ENCODE measurements at regions not wholly inside any gene's neighbourhood (a gene's known extent, or its start where the extent isn't known, plus 50 kb on each side); places are given as distances from the start of the nearest gene placed in this dataset.

DNA sequence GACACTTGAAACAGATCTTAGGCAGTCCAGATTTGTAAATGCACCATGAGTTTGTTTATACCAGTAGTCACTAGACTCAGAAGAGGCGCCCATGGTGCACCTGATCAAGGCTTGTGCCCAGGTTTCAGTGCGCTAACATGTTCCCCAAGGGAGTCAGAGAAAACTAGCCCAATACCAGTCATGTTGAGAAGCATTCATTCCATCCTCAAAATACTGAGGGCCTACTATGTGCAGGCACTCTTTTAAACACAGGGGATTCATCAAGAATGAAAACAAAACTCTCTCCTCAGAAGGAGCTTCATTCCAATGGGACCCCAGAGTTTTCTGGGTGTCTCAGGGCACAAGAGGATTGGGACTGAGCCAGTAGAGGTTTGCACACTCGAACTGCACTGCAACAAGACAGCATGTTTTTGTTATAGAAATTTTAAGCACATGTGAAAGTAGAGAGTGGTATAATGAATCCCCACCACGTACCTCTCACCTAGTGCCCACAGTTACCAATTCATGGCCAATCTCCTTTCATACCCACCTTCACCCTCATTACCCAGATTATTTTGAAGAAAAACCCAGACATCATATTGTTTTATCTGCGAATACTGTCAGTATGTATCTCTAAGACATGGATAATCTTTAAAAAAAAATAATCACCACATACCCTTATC is 55.0 kb upstream of the ARID5B start:
- H3K4me3 ChIP-seq: no peak overlapping the region
- DNase-seq (no peak), ATAC-seq (no peak)
- no peaks in the 10 kb centered on the region for H3K36me3 ChIP-seq (ENCODE audit: low read depth)
- no peaks in the 10 kb centered on the region for H3K9me3 ChIP-seq
- intact Hi-C loops (cut with DNase I, micrococcal nuclease): no loop called here
- peaks cover 14% of the 10 kb centered on the region for H3K4me1 ChIP-seq (ENCODE audit: low read depth)
- TF ChIP-seq, protein P1, sequence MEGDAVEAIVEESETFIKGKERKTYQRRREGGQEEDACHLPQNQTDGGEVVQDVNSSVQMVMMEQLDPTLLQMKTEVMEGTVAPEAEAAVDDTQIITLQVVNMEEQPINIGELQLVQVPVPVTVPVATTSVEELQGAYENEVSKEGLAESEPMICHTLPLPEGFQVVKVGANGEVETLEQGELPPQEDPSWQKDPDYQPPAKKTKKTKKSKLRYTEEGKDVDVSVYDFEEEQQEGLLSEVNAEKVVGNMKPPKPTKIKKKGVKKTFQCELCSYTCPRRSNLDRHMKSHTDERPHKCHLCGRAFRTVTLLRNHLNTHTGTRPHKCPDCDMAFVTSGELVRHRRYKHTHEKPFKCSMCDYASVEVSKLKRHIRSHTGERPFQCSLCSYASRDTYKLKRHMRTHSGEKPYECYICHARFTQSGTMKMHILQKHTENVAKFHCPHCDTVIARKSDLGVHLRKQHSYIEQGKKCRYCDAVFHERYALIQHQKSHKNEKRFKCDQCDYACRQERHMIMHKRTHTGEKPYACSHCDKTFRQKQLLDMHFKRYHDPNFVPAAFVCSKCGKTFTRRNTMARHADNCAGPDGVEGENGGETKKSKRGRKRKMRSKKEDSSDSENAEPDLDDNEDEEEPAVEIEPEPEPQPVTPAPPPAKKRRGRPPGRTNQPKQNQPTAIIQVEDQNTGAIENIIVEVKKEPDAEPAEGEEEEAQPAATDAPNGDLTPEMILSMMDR (IDR thresholded peaks at IDR 0.05): no peak

DNA sequence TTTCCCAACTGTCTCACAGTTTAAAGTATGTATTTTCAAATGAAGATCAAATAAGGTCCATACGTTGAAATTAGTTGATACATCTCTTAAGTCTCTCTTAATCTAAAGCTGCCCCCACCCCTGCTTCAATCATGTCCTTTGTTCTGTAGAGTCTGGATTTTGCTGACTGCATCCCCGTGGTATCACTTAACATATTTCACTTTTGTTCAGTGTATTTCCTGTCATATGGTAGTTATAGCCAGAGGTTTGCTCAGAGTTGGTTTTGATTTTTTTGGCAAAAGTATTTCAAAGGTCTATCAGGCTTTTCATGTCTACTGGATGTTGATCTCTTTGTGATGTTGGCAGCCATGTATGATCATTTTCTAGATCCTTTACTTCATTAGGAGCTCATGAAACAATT is 54.4 kb upstream of the ARID5B start:
- no peak overlapping the region for H3K4me3 ChIP-seq
- peaks cover 14% of the 10 kb centered on the region for H3K4me1 ChIP-seq (ENCODE audit: low read depth)
- DNase-seq (no peak), ATAC-seq (no peak)
- TF ChIP-seq, protein P1 (IDR thresholded peaks at IDR 0.05): no peak
- no peaks in the 10 kb centered on the region for H3K36me3 ChIP-seq (ENCODE audit: low read depth)
- H3K9me3 ChIP-seq: no peaks in the 10 kb centered on the region
- intact Hi-C loops (cut with DNase I, micrococcal nuclease): no loop called here

DNA sequence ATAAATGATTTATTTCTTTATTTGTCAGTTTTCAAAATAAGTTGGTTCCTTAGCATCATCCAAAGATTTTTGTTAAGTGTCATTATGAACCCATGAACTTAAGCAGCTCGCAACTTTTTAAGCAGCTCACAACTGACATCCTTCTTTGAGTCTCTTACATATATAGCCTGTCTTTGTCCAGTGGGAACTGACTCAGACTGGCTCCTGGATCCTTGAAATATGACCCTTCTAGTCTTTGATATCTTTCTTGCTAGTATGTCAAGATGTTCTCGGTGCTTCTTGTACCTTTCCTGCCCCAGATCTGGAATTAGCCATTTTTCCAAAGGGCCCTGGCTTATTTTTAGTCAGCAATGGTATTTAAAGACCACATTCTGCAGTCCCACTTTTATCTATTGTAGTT is 53.9 kb upstream of the ARID5B start:
- intact Hi-C loops (cut with DNase I, micrococcal nuclease): no loop called here

DNA sequence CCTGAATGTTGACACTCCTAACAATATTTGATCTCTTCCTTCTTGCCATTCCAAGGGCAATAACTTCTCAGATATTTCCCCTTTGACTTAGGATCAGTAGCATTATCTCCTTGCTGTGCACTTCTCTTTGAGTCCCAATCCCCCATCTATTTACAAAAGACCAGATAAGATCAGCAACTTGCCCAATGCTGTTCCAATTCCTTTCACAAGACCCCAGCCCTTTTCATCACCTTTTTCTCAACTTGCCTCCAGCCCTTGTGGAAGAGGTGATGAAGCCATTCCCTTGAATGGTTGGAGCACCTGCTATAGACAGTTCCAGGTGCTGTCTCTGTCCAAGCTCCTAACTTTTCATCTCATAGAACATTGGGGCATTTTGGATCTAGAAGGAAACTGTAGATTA is 51.1 kb upstream of the ARID5B start:
- peaks cover 8% of the 10 kb centered on the region for H3K4me1 ChIP-seq (ENCODE audit: low read depth)
- no peaks in the 10 kb centered on the region for H3K36me3 ChIP-seq (ENCODE audit: low read depth)
- TF ChIP-seq, protein P1 (IDR thresholded peaks at IDR 0.05): no peak
- intact Hi-C loops (cut with DNase I, micrococcal nuclease): no loop called here
- no peak for ATAC-seq
- H3K4me3 ChIP-seq: no peak overlapping the region
- no peak for DNase-seq
- H3K9me3 ChIP-seq: no peaks in the 10 kb centered on the region

More for the DNA sequence above, 53.9 kb upstream of the ARID5B start:
- Histone ChIP-seq H3K36me3 (ENCODE audit: low read depth) (no peaks in the 10 kb centered on the region), H3K4me1 (ENCODE audit: low read depth) (peaks cover 14% of the 10 kb centered on the region), H3K4me3 (no peak overlapping the region), H3K9me3 (no peaks in the 10 kb centered on the region)
- ATAC-seq: no peak
- TF ChIP-seq, protein P1 (IDR thresholded peaks at IDR 0.05): no peak
- no peak for DNase-seq
